Trophoblast cell (in vitro differentiated cells and primary cell): ENCODE measurements at regions not wholly inside any gene's neighbourhood (a gene's known extent, or its start where the extent isn't known, plus 50 kb on each side); places are given as distances from the start of the nearest gene placed in this dataset.

Experiments
- DNase-seq, 2 donors: peaks; one replicate each; pipeline ENCODE4 v3.0.0-alpha.2; 2016
- H2AFZ ChIP-seq: 2 replicates; pipeline ENCODE4 v1.6.1; 2013; ENCODE audit warnings: low read length, moderate library complexity, mild to moderate bottlenecking; ENCODE audit not compliant: insufficient read depth, poor library complexity
- H2AK5ac ChIP-seq: 2 replicates; pipeline ENCODE4 v1.6.1; 2013; ENCODE audit warnings: mild to moderate bottlenecking, low read length
- H2BK120ac ChIP-seq: 2 replicates; pipeline ENCODE4 v1.6.1; 2013; ENCODE audit warnings: low read length, mild to moderate bottlenecking, moderate library complexity; ENCODE audit not compliant: insufficient read depth, poor library complexity
- H2BK12ac ChIP-seq: 2 replicates; pipeline ENCODE4 v1.6.1; 2013; ENCODE audit warnings: mild to moderate bottlenecking, low read length, moderate library complexity
- H2BK5ac ChIP-seq: 2 replicates; pipeline ENCODE4 v1.6.1; 2013; ENCODE audit warnings: low read length, low read depth, moderate library complexity, mild to moderate bottlenecking; ENCODE audit not compliant: poor library complexity
- H3K14ac ChIP-seq: 2 replicates; pipeline ENCODE4 v1.6.1; 2013; ENCODE audit warnings: mild to moderate bottlenecking, low read length
- H3K18ac ChIP-seq: 2 replicates; pipeline ENCODE4 v1.6.1; 2013; ENCODE audit warnings: mild to moderate bottlenecking, low read length
- H3K23ac ChIP-seq: 2 replicates; pipeline ENCODE4 v1.6.1; 2013; ENCODE audit warnings: low read length
- H3K27ac ChIP-seq: 2 replicates; pipeline ENCODE4 v1.5.1; 2013; ENCODE audit warnings: low read depth, mild to moderate bottlenecking, inconsistent platforms, low read length, moderate library complexity
- H3K27me3 ChIP-seq: 2 replicates; pipeline ENCODE4 v1.6.1; 2013; ENCODE audit warnings: inconsistent platforms, mild to moderate bottlenecking, low read length, moderate library complexity; ENCODE audit not compliant: insufficient read depth
- H3K36me3 ChIP-seq, 2 experiments: 1 replicate in 1 of 2; 2 replicates in 1 of 2; pipeline ENCODE4 v1.6.1; 2013; ENCODE audit warnings: low read length in 2 of 2, mild to moderate bottlenecking in 2 of 2, moderate library complexity in 1 of 2; ENCODE audit not compliant: insufficient read depth in 2 of 2, control insufficient read depth in 1 of 2
- H3K4ac ChIP-seq: 2 replicates; pipeline ENCODE4 v1.6.1; 2013; ENCODE audit warnings: low read depth, mild to moderate bottlenecking, low read length, moderate library complexity
- H3K4me1 ChIP-seq, 2 experiments: 1 replicate in 1 of 2; 2 replicates in 1 of 2; pipeline ENCODE4 v1.6.1; 2013; ENCODE audit warnings: low read length in 2 of 2, mild to moderate bottlenecking in 2 of 2, moderate library complexity in 1 of 2; ENCODE audit not compliant: insufficient read depth in 2 of 2, control insufficient read depth in 1 of 2
- H3K4me2 ChIP-seq: 2 replicates; pipeline ENCODE4 v1.6.1; 2013; ENCODE audit warnings: inconsistent platforms, mild to moderate bottlenecking, low read length, moderate library complexity
- H3K4me3 ChIP-seq: 2 replicates; pipeline ENCODE4 v1.5.1; 2013; ENCODE audit warnings: mild to moderate bottlenecking, low read depth, low read length, inconsistent platforms
- H3K79me1 ChIP-seq: one replicate; pipeline ENCODE4 v1.6.1; 2013; ENCODE audit warnings: low read length
- H3K79me2 ChIP-seq: 2 replicates; pipeline ENCODE4 v1.6.1; 2013; ENCODE audit warnings: low read length, mild to moderate bottlenecking; ENCODE audit not compliant: control insufficient read depth, insufficient read depth, poor library complexity
- H3K9ac ChIP-seq: 2 replicates; pipeline ENCODE4 v1.6.1; 2013; ENCODE audit warnings: mild to moderate bottlenecking, low read length
- H3K9me3 ChIP-seq: 2 replicates; pipeline ENCODE4 v1.6.1; 2013; ENCODE audit warnings: low read depth, mild to moderate bottlenecking, control low read depth, inconsistent platforms, low read length; ENCODE audit not compliant: insufficient read depth
- H4K12ac ChIP-seq: 2 replicates; pipeline ENCODE4 v1.6.1; 2013; ENCODE audit warnings: low read depth, mild to moderate bottlenecking, low read length, moderate library complexity
- H4K8ac ChIP-seq: 2 replicates; pipeline ENCODE4 v1.6.1; 2013; ENCODE audit warnings: low read depth, mild to moderate bottlenecking, low read length, moderate library complexity
- H4K91ac ChIP-seq: one replicate; pipeline ENCODE4 v1.6.1; 2013; ENCODE audit warnings: low read depth, mild to moderate bottlenecking, low read length, moderate library complexity
- WGBS: extraction: QIAGEN DNeasy Blood & Tissue Kit; methylation state at CpG from one replicate; pipeline ENCODE4 v1.1.7; 2013; ENCODE audit warnings: missing lambda C conversion rate; ENCODE audit not compliant: insufficient read length, insufficient coverage; ENCODE audit errors: extremely low coverage; 5-methylcytosine and 5-hydroxymethylcytosine counted together

- Histone ChIP-seq H3K4me2 (no peak overlapping the region), H2AFZ (no peak overlapping the region), H3K79me2 (no peaks in the 10 kb centered on the region), H3K9ac (no peak overlapping the region), H2BK5ac (no peak overlapping the region), H3K14ac (no peak overlapping the region), H3K36me3 (no peaks in the 10 kb centered on the region), H3K4me1 (peaks cover 0 to 2% of the 10 kb centered on the region in 2 experiments), H2BK120ac (no peak overlapping the region), H4K12ac (no peak overlapping the region), H4K8ac (no peak overlapping the region), H3K79me1 (no peaks in the 10 kb centered on the region), H3K23ac (no peak overlapping the region), H3K4ac (no peak overlapping the region), H3K18ac (no peak overlapping the region), H3K27ac (no peak overlapping the region), H4K91ac (no peak overlapping the region), H2AK5ac (no peak overlapping the region), H3K9me3 (no peaks in the 10 kb centered on the region), H2BK12ac (no peak overlapping the region), H3K27me3 (no peaks in the 10 kb centered on the region), H3K4me3 (no peak overlapping the region)
- no peak for DNase-seq
- no CpG with 5 or more reads among the region's 2 CpGs for WGBS
These were observed 1366.8 kb downstream of the EFNA5 start for GRCh38 chr5:106303911-106304310.

GRCh38 chr5:106292654-106293053 is 1378.1 kb downstream of the EFNA5 start:
- H3K14ac ChIP-seq = no peak overlapping the region
- no peak for DNase-seq
- no peaks in the 10 kb centered on the region for H3K27me3 ChIP-seq
- no peaks in the 10 kb centered on the region for H3K9me3 ChIP-seq
- no peak overlapping the region for H3K4me3 ChIP-seq
- no peak overlapping the region for H4K12ac ChIP-seq
- H3K23ac ChIP-seq = no peak overlapping the region
- no peak overlapping the region for H3K4me2 ChIP-seq
- H3K9ac ChIP-seq = no peak overlapping the region
- H3K79me1 ChIP-seq = no peaks in the 10 kb centered on the region
- no peak overlapping the region for H2BK12ac ChIP-seq
- no peak overlapping the region for H2BK5ac ChIP-seq
- H3K4ac ChIP-seq = no peak overlapping the region
- H3K36me3 ChIP-seq = no peaks in the 10 kb centered on the region
- H2BK120ac ChIP-seq = no peak overlapping the region
- no peaks in the 10 kb centered on the region for H3K4me1 ChIP-seq
- WGBS = no CpG with 5 or more reads among the region's 2 CpGs
- H3K27ac ChIP-seq = no peak overlapping the region
- no peak overlapping the region for H4K8ac ChIP-seq
- no peak overlapping the region for H2AFZ ChIP-seq
- H4K91ac ChIP-seq = no peak overlapping the region
- no peaks in the 10 kb centered on the region for H3K79me2 ChIP-seq
- no peak overlapping the region for H2AK5ac ChIP-seq
- H3K18ac ChIP-seq = no peak overlapping the region

DNA sequence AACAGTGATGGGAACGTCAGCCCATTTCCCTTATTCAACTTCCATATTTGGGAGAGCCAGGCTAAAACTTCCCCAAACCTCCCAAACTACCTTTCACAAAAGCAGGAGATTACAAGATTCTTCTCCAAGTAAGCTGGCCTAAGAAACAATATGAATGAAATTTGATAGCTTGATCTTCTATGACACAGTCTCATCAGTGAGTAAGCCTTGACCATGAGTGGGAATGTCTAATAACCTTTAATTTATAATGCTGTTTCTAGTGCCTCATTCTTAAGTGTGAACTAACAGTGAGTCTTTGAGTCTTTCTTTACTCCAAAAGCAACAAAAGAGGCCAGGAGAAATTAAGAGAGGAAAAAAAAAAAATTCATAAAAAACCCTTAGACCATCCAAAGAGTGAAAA is 1379.9 kb downstream of the EFNA5 start:
- Histone ChIP-seq H3K79me2 (no peaks in the 10 kb centered on the region), H3K9ac (no peak overlapping the region), H3K23ac (no peak overlapping the region), H3K4me1 (no peaks in the 10 kb centered on the region), H3K9me3 (no peaks in the 10 kb centered on the region), H3K4ac (no peak overlapping the region), H3K36me3 (no peaks in the 10 kb centered on the region), H3K79me1 (no peaks in the 10 kb centered on the region), H4K91ac (no peak overlapping the region), H3K4me3 (no peak overlapping the region), H2AFZ (no peak overlapping the region), H3K4me2 (no peak overlapping the region), H3K14ac (no peak overlapping the region), H2BK12ac (no peak overlapping the region), H3K27ac (no peak overlapping the region), H3K27me3 (no peaks in the 10 kb centered on the region), H4K8ac (no peak overlapping the region), H2BK5ac (no peak overlapping the region), H3K18ac (no peak overlapping the region), H2BK120ac (no peak overlapping the region), H2AK5ac (no peak overlapping the region), H4K12ac (no peak overlapping the region)
- no CpG with 5 or more reads among the region's 1 CpG for WGBS
- no peak for DNase-seq

DNA sequence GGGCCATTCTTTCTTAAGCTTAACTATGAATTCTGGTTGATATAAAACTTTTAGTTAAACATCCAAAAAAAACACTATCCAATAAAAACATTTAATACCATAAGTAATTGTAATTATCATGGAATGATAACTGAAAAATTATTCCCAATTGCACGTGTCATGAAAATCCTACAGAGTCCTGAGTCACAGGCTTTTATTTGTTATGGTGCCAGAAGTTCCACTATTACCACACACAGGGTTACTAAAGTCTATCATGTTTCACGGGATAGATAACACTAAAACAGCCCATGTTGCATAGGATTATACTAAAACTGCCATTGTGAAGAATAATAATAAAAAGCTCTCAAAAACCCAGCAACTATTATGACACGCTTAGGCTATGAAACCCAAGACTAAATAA is 1381.8 kb downstream of the EFNA5 start:
- H3K79me1 ChIP-seq = no peaks in the 10 kb centered on the region
- no peaks in the 10 kb centered on the region for H3K9me3 ChIP-seq
- DNase-seq = no peak
- H2BK5ac ChIP-seq = no peak overlapping the region
- no peak overlapping the region for H3K4ac ChIP-seq
- no peak overlapping the region for H3K23ac ChIP-seq
- no peaks in the 10 kb centered on the region for H3K4me1 ChIP-seq
- no peak overlapping the region for H3K9ac ChIP-seq
- H2BK120ac ChIP-seq = no peak overlapping the region
- H4K12ac ChIP-seq = no peak overlapping the region
- no peak overlapping the region for H2BK12ac ChIP-seq
- H3K18ac ChIP-seq = no peak overlapping the region
- no peaks in the 10 kb centered on the region for H3K79me2 ChIP-seq
- no peak overlapping the region for H4K91ac ChIP-seq
- H3K4me2 ChIP-seq = no peak overlapping the region
- no peak overlapping the region for H3K14ac ChIP-seq
- no peaks in the 10 kb centered on the region for H3K27me3 ChIP-seq
- no CpG with 5 or more reads among the region's 3 CpGs for WGBS
- H3K4me3 ChIP-seq = no peak overlapping the region
- H2AFZ ChIP-seq = no peak overlapping the region
- no peak overlapping the region for H3K27ac ChIP-seq
- no peaks in the 10 kb centered on the region for H3K36me3 ChIP-seq
- no peak overlapping the region for H4K8ac ChIP-seq
- no peak overlapping the region for H2AK5ac ChIP-seq
